ENCODE measurements at regions not wholly inside any gene's neighbourhood (a gene's known extent, or its start where the extent isn't known, plus 50 kb on each side); places are given as distances from the start of the nearest gene placed in this dataset.

DNA sequence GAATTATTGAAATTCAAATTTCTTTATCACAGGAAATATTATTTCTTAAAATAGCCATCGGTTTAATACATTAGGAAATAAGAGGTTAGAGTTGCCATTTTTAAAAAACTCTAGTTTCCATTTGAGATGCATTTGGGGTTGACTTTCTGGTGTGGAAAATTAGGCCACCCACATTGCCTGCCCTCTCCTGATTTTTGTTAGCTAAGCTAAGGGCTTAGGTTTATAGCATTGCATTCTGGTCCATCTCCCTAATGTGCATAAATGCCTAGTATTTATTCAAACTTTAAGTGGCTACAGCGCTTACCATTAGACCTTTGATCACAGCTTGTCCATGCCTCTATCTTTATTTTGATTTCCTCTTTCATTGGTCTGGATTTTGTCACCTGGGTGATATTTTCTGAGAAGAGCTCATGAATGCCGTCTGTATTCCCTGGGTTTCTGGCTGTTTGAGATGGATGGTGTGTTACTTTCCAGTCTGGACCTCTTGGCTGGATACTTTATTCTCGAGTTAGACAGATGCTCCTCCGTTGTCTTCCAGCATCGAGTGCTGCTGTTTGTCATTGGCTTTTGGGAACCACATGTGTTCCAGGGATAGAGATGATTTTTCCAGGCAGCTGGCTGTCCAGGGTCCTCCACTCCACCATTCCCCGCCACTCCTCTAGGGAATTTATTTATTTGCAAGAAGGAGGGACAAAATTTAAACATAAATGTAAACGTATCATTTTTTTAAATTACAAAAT is 120.3 kb downstream of the KATNIP start:
- no peak for ATAC-seq
- in situ Hi-C loops (cut with MboI; ENCODE audit: low sequenced_read_pairs in 4 of 4) = no loop called here
- Histone ChIP-seq H3K9me3 (no peaks in the 10 kb centered on the region), H3K4me3 (no peak overlapping the region), H3K4me1 (no peaks in the 10 kb centered on the region), H3K27ac (no peak overlapping the region), H3K36me3 (no peaks in the 10 kb centered on the region), H3K27me3 (no peaks in the 10 kb centered on the region)
- intact Hi-C loops (cut with DNase I; ENCODE audit: low total_unique reads) = no loop called here
- TF ChIP-seq, protein P1, sequence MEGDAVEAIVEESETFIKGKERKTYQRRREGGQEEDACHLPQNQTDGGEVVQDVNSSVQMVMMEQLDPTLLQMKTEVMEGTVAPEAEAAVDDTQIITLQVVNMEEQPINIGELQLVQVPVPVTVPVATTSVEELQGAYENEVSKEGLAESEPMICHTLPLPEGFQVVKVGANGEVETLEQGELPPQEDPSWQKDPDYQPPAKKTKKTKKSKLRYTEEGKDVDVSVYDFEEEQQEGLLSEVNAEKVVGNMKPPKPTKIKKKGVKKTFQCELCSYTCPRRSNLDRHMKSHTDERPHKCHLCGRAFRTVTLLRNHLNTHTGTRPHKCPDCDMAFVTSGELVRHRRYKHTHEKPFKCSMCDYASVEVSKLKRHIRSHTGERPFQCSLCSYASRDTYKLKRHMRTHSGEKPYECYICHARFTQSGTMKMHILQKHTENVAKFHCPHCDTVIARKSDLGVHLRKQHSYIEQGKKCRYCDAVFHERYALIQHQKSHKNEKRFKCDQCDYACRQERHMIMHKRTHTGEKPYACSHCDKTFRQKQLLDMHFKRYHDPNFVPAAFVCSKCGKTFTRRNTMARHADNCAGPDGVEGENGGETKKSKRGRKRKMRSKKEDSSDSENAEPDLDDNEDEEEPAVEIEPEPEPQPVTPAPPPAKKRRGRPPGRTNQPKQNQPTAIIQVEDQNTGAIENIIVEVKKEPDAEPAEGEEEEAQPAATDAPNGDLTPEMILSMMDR (IDR thresholded peaks at IDR 0.05 in 4 of 5, conservative IDR thresholded peaks at IDR 0.05 in 1 of 5) = no peak
- TF ChIP-seq POLR2A (IDR thresholded peaks at IDR 0.05) = no peak
- DNase-seq = no peak

- in situ Hi-C loops (cut with MboI; ENCODE audit: low sequenced_read_pairs in 4 of 4) = no loop called here
- intact Hi-C loops (cut with DNase I; ENCODE audit: low total_unique reads) = no loop called here
- H3K27ac ChIP-seq = no peak overlapping the region
- H3K4me1 ChIP-seq = no peaks in the 10 kb centered on the region
- no peak for DNase-seq
- no peaks in the 10 kb centered on the region for H3K27me3 ChIP-seq
- no peaks in the 10 kb centered on the region for H3K36me3 ChIP-seq
- no peak for TF ChIP-seq POLR2A (IDR thresholded peaks at IDR 0.05)
- TF ChIP-seq, protein P1 (IDR thresholded peaks at IDR 0.05 in 4 of 5, conservative IDR thresholded peaks at IDR 0.05 in 1 of 5) = no peak
- no peak for ATAC-seq
- H3K4me3 ChIP-seq = no peak overlapping the region
- H3K9me3 ChIP-seq = no peaks in the 10 kb centered on the region
Measured at GRCh38 chr16:27671410-27671809, 121.5 kb downstream of the KATNIP start.

GRCh38 chr16:27676839-27677238 is 126.9 kb downstream of the KATNIP start:
- no peak for TF ChIP-seq POLR2A (IDR thresholded peaks at IDR 0.05)
- TF ChIP-seq, protein P1 (IDR thresholded peaks at IDR 0.05 in 4 of 5, conservative IDR thresholded peaks at IDR 0.05 in 1 of 5) = no peak
- no peak for DNase-seq
- Histone ChIP-seq H3K4me3 (no peak overlapping the region), H3K4me1 (no peaks in the 10 kb centered on the region), H3K36me3 (peaks cover 0 to 12% of the 10 kb centered on the region in 2 donors), H3K27me3 (no peaks in the 10 kb centered on the region), H3K27ac (no peak overlapping the region), H3K9me3 (no peaks in the 10 kb centered on the region)
- intact Hi-C loops (cut with DNase I; ENCODE audit: low total_unique reads) (no loop called here), in situ Hi-C loops (cut with MboI; ENCODE audit: low sequenced_read_pairs in 4 of 4) (no loop called here)
- ATAC-seq = no peak

GRCh38 chr16:27677263-27677662 is 127.3 kb downstream of the KATNIP start:
- DNase-seq = no peak
- H3K27me3 ChIP-seq = no peaks in the 10 kb centered on the region

More at GRCh38 chr16:27677263-27677662, 127.3 kb downstream of the KATNIP start:
- in situ Hi-C loops (cut with MboI; ENCODE audit: low sequenced_read_pairs in 4 of 4) (no loop called here), intact Hi-C loops (cut with DNase I; ENCODE audit: low total_unique reads) (no loop called here)
- Histone ChIP-seq H3K9me3 (no peaks in the 10 kb centered on the region), H3K27ac (no peak overlapping the region), H3K4me3 (no peak overlapping the region), H3K4me1 (no peaks in the 10 kb centered on the region), H3K36me3 (peaks cover 0 to 16% of the 10 kb centered on the region in 2 donors)
- no peak for TF ChIP-seq POLR2A (IDR thresholded peaks at IDR 0.05)
- TF ChIP-seq, protein P1 (IDR thresholded peaks at IDR 0.05 in 4 of 5, conservative IDR thresholded peaks at IDR 0.05 in 1 of 5) = no peak
- ATAC-seq = no peak

Data from gastrocnemius medialis (tissue), 4 donors.